ENCODE measurements at regions not wholly inside any gene's neighbourhood (a gene's known extent, or its start where the extent isn't known, plus 50 kb on each side); places are given as distances from the start of the nearest gene placed in this dataset.

- no peak for TF ChIP-seq EZH2phosphoT487 (IDR thresholded peaks at IDR 0.05; ENCODE audit: borderline replicate concordance, low read depth)
Measured at GRCh38 chr20:17036541-17036940, 190.3 kb upstream of the PCSK2 start (continued).

- H3K9me3 ChIP-seq = no peaks in the 10 kb centered on the region
- POLR2A ChIA-PET = no interaction called here
- H2AFZ ChIP-seq (ENCODE audit: low read depth) = no peak overlapping the region
- no peak for DNase-seq
- H3K27me3 ChIP-seq (ENCODE audit: insufficient read depth) = no peaks in the 10 kb centered on the region
- H3F3A ChIP-seq (replicated peaks; ENCODE audit: insufficient read depth) = no peaks in the 10 kb centered on the region
- H3K4me2 ChIP-seq = no peak overlapping the region
- CTCF ChIA-PET = no interaction called here
- H3K9me2 ChIP-seq = no peaks in the 10 kb centered on the region
- H3K4me3 ChIP-seq (ENCODE audit: low read depth in 2 of 2, low read length in 1 of 2) = no peak overlapping the region
- no peaks in the 10 kb centered on the region for H3K4me1 ChIP-seq (ENCODE audit: control insufficient read depth in 1 of 2, insufficient read depth in 2 of 2, low read depth in 1 of 2, low read length in 1 of 2)
- no peaks in the 10 kb centered on the region for H3K79me2 ChIP-seq (ENCODE audit: insufficient read depth)
- no peak overlapping the region for H3K9ac ChIP-seq
- TF ChIP-seq CHD2 (IDR thresholded peaks at IDR 0.05; ENCODE audit: low read length, partially characterized antibody) = no peak
- TF ChIP-seq RAD21 (IDR thresholded peaks at IDR 0.05; ENCODE audit: low read length) = no peak
- TF ChIP-seq CTCF (IDR thresholded peaks at IDR 0.05) = no peak
- TF ChIP-seq USF2 (IDR thresholded peaks at IDR 0.05; ENCODE audit: borderline replicate concordance, low read depth, low read length) = no peak
- TF ChIP-seq POLR2AphosphoS5 (IDR thresholded peaks at IDR 0.05; ENCODE audit: low read depth, low read length) = no peak
- TF ChIP-seq MEF2A (IDR thresholded peaks at IDR 0.05; ENCODE audit: borderline replicate concordance, low read depth) = no peak
- TF ChIP-seq, protein P1, sequence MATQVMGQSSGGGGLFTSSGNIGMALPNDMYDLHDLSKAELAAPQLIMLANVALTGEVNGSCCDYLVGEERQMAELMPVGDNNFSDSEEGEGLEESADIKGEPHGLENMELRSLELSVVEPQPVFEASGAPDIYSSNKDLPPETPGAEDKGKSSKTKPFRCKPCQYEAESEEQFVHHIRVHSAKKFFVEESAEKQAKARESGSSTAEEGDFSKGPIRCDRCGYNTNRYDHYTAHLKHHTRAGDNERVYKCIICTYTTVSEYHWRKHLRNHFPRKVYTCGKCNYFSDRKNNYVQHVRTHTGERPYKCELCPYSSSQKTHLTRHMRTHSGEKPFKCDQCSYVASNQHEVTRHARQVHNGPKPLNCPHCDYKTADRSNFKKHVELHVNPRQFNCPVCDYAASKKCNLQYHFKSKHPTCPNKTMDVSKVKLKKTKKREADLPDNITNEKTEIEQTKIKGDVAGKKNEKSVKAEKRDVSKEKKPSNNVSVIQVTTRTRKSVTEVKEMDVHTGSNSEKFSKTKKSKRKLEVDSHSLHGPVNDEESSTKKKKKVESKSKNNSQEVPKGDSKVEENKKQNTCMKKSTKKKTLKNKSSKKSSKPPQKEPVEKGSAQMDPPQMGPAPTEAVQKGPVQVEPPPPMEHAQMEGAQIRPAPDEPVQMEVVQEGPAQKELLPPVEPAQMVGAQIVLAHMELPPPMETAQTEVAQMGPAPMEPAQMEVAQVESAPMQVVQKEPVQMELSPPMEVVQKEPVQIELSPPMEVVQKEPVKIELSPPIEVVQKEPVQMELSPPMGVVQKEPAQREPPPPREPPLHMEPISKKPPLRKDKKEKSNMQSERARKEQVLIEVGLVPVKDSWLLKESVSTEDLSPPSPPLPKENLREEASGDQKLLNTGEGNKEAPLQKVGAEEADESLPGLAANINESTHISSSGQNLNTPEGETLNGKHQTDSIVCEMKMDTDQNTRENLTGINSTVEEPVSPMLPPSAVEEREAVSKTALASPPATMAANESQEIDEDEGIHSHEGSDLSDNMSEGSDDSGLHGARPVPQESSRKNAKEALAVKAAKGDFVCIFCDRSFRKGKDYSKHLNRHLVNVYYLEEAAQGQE (IDR thresholded peaks at IDR 0.05; ENCODE audit: low read depth, low read length) = no peak
- H4K20me1 ChIP-seq (ENCODE audit: insufficient read depth) = no peaks in the 10 kb centered on the region
- no peaks in the 10 kb centered on the region for H3K36me3 ChIP-seq (replicated peaks in 1 of 2; ENCODE audit: control insufficient read depth in 1 of 2, insufficient read depth in 2 of 2, low read length in 1 of 2)
- 25% methylated on average over 1 of the region's 1 CpG for WGBS (ENCODE audit: low lambda C conversion rate)
- no peak overlapping the region for H3K27ac ChIP-seq (ENCODE audit: low read depth in 2 of 2, low read length in 1 of 2)
Measured at GRCh38 chr20:17042122-17042521, 184.7 kb upstream of the PCSK2 start.

DNA sequence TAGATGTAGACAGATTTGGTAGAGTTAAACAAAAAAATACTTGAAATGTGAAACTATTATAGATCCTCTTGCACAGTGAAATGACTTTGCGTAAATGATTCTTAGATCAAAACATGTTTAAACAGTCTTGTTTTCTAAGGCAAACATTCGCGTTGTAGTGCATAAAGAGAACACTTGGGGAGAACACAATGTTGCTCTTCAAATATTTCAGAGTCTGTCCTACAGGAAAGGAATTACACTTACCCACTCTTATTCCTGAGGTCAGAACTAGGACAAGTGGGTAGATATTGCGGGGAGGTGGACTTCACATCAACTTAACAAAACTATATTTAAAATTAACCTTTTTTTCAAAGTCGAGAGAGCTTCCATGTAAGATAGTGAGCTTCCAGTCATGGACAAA is 183.5 kb upstream of the PCSK2 start:
- 41% methylated on average over 5 of the region's 5 CpGs for WGBS (ENCODE audit: low lambda C conversion rate)
- no peaks in the 10 kb centered on the region for H3K9me2 ChIP-seq
- no peak overlapping the region for H3K4me2 ChIP-seq
- H3K9me3 ChIP-seq = no peaks in the 10 kb centered on the region
- H3K36me3 ChIP-seq (replicated peaks in 1 of 2; ENCODE audit: control insufficient read depth in 1 of 2, insufficient read depth in 2 of 2, low read length in 1 of 2) = no peaks in the 10 kb centered on the region
- no peak overlapping the region for H3K9ac ChIP-seq
- CTCF ChIA-PET = no interaction called here
- H4K20me1 ChIP-seq (ENCODE audit: insufficient read depth) = no peaks in the 10 kb centered on the region
- H3F3A ChIP-seq (replicated peaks; ENCODE audit: insufficient read depth) = no peaks in the 10 kb centered on the region
- H2AFZ ChIP-seq (ENCODE audit: low read depth) = no peak overlapping the region
- no peaks in the 10 kb centered on the region for H3K27me3 ChIP-seq (ENCODE audit: insufficient read depth)
- no peak overlapping the region for H3K27ac ChIP-seq (ENCODE audit: low read depth in 2 of 2, low read length in 1 of 2)
- no peaks in the 10 kb centered on the region for H3K4me1 ChIP-seq (ENCODE audit: control insufficient read depth in 1 of 2, insufficient read depth in 2 of 2, low read depth in 1 of 2, low read length in 1 of 2)
- POLR2A ChIA-PET = no interaction called here
- H3K79me2 ChIP-seq (ENCODE audit: insufficient read depth) = no peaks in the 10 kb centered on the region
- no peak overlapping the region for H3K4me3 ChIP-seq (ENCODE audit: low read depth in 2 of 2, low read length in 1 of 2)
- no peak for DNase-seq
- TF ChIP-seq, protein P1 (IDR thresholded peaks at IDR 0.05; ENCODE audit: low read depth, low read length) = no peak
- TF ChIP-seq EZH2phosphoT487 (IDR thresholded peaks at IDR 0.05; ENCODE audit: borderline replicate concordance, low read depth) (no peak), USF2 (IDR thresholded peaks at IDR 0.05; ENCODE audit: borderline replicate concordance, low read depth, low read length) (no peak), MXI1 (IDR thresholded peaks at IDR 0.05; ENCODE audit: low read depth, low read length) (no peak), NRF1 (IDR thresholded peaks at IDR 0.05; ENCODE audit: low read depth, low read length) (no peak), FOXJ3 (CRISPR knock-in tag; IDR thresholded peaks at IDR 0.05) (no peak), FOXM1 (IDR thresholded peaks at IDR 0.05; ENCODE audit: low read depth) (no peak), TCF12 (IDR thresholded peaks at IDR 0.05) (no peak), RFX5 (IDR thresholded peaks at IDR 0.05; ENCODE audit: low read length) (no peak)

Data from SK-N-SH (cell line).